H1 (cell line): ENCODE measurements at regions not wholly inside any gene's neighbourhood (a gene's known extent, or its start where the extent isn't known, plus 50 kb on each side); places are given as distances from the start of the nearest gene placed in this dataset.

ENCODE experiments used
- CTCF ChIA-PET: fragments of 300-600 bp; sonication (Branson Sonifier 250); formaldehyde crosslinking; loops from one replicate; lab custom pipeline; 2021; ENCODE audit not compliant: partially characterized antibody; lab: Charles Lee
- POLR2A ChIA-PET: fragments of 300-600 bp; sonication (Branson Sonifier 250); formaldehyde crosslinking; loops from one replicate; lab custom pipeline; 2021; ENCODE audit warnings: inconsistent platforms; ENCODE audit not compliant: partially characterized antibody; lab: Charles Lee
- DNase-seq, 2 experiments: peaks; one replicate each; pipeline versions ENCODE4 v3.0.0 to v3.0.0-alpha.2; 2010 to 2022; ENCODE audit warnings: low spot score in 2 of 2, low read depth in 1 of 2, mixed read lengths in 1 of 2
- FAIRE-seq: peaks from 2 replicates; lab custom pipeline; 2011; peaks lifted over from hg19 to GRCh38; lab: Jason Lieb, UNC
- H2AFZ ChIP-seq: 2 replicates; pipeline ENCODE4 v1.8.1; 2012; ENCODE audit warnings: low read length, inconsistent platforms
- H2AK5ac ChIP-seq: 2 replicates; pipeline ENCODE4 v1.6.1; 2013; ENCODE audit warnings: low read depth, low read length
- H2BK120ac ChIP-seq: replicated peaks from 2 replicates; pipeline ENCODE3; 2013; ENCODE audit warnings: low read depth, low read length, inconsistent platforms
- H2BK12ac ChIP-seq: 2 replicates; pipeline ENCODE4 v1.6.1; 2013; ENCODE audit warnings: low read depth, low read length
- H2BK15ac ChIP-seq: 2 replicates; pipeline ENCODE4 v1.6.1; 2013; ENCODE audit warnings: low read length
- H2BK20ac ChIP-seq: 2 replicates; pipeline ENCODE4 v1.6.1; 2013; ENCODE audit warnings: low read length
- H2BK5ac ChIP-seq: 2 replicates; pipeline ENCODE4 v1.6.1; 2013; ENCODE audit warnings: low read depth, low read length
- H3K14ac ChIP-seq: 2 replicates; pipeline ENCODE4 v1.6.1; 2013; ENCODE audit warnings: inconsistent platforms; ENCODE audit not compliant: insufficient read length
- H3K18ac ChIP-seq: 2 replicates; pipeline ENCODE4 v1.6.1; 2013; ENCODE audit warnings: low read length; ENCODE audit errors: extremely low read depth
- H3K23ac ChIP-seq: 2 replicates; pipeline ENCODE4 v1.6.1; 2013; ENCODE audit warnings: inconsistent platforms; ENCODE audit not compliant: insufficient read length
- H3K23me2 ChIP-seq: 2 replicates; pipeline ENCODE4 v1.6.1; 2013; ENCODE audit warnings: low read depth, low read length
- H3K27ac ChIP-seq: 2 replicates; pipeline ENCODE4 v1.6.1; 2011; ENCODE audit warnings: low read depth, low read length, inconsistent platforms
- H3K27me3 ChIP-seq, 4 experiments: replicated peaks in 1 of 4; 1 replicate in 1 of 4; 2 replicates in 3 of 4; pipeline versions ENCODE4 v1.6.1 to v1.8.1; 2011 to 2013; ENCODE audit warnings: low read length in 3 of 4, mild to moderate bottlenecking in 3 of 4, inconsistent platforms in 2 of 4, mixed read lengths in 2 of 4, moderate library complexity in 1 of 4; ENCODE audit not compliant: control insufficient read depth in 3 of 4, insufficient read depth in 3 of 4; ENCODE audit errors: extremely low read depth in 1 of 4
- H3K36me3 ChIP-seq, 4 experiments: 2 replicates each; pipeline versions ENCODE4 v1.6.1 to v1.8.1; 2011 to 2013; ENCODE audit warnings: mild to moderate bottlenecking in 4 of 4, low read length in 3 of 4, moderate library complexity in 2 of 4, control low read depth in 1 of 4, inconsistent platforms in 1 of 4; ENCODE audit not compliant: insufficient read depth in 4 of 4, control insufficient read depth in 2 of 4
- H3K4ac ChIP-seq: replicated peaks from 2 replicates; pipeline ENCODE3; 2013; ENCODE audit warnings: low read length, low read depth, mixed read lengths, inconsistent platforms; ENCODE audit not compliant: insufficient read length
- H3K4me1 ChIP-seq, 4 experiments: replicated peaks in 1 of 4; 1 replicate in 1 of 4; 2 replicates in 3 of 4; pipeline versions ENCODE4 v1.6.1 to v1.8.1; 2011 to 2013; ENCODE audit warnings: low read length in 3 of 4, inconsistent platforms in 2 of 4, mixed read lengths in 1 of 4; ENCODE audit not compliant: insufficient read depth in 4 of 4, control insufficient read depth in 3 of 4
- H3K4me2 ChIP-seq, 2 experiments: 2 replicates each; pipeline versions ENCODE4 v1.6.1 to v1.8.1; 2011 to 2013; ENCODE audit warnings: low read depth in 2 of 2, low read length in 2 of 2, control low read depth in 1 of 2, inconsistent platforms in 1 of 2, mild to moderate bottlenecking in 1 of 2; ENCODE audit not compliant: insufficient read depth in 1 of 2
- H3K4me3 ChIP-seq, 4 experiments: fragments of 200-600, 300-600 bp in 1 of 4; sonication (generic), shearing (Covaris generic), sonication (Bioruptor Twin) in 1 of 4; 2 replicates each; pipeline versions ENCODE4 v1.5.1 to v1.8.1; 2011 to 2016; ENCODE audit warnings: low read length in 4 of 4, low read depth in 3 of 4, control low read depth in 2 of 4, inconsistent platforms in 2 of 4, mild to moderate bottlenecking in 2 of 4, mixed read lengths in 1 of 4, moderate library complexity in 1 of 4; ENCODE audit not compliant: insufficient read depth in 2 of 4; ENCODE audit errors: extremely low read depth in 1 of 4
- H3K56ac ChIP-seq: replicated peaks from 2 replicates; pipeline ENCODE3; 2013; ENCODE audit warnings: low read depth, mild to moderate bottlenecking, mixed read lengths, low read length, inconsistent platforms; ENCODE audit not compliant: insufficient read length
- H3K79me1 ChIP-seq: 2 replicates; pipeline ENCODE4 v1.6.1; 2013; ENCODE audit warnings: low read depth, low read length, control low read depth
- H3K79me2 ChIP-seq, 2 experiments: 2 replicates each; pipeline versions ENCODE4 v1.6.1 to v1.8.1; 2012 to 2013; ENCODE audit warnings: low read length in 2 of 2, mild to moderate bottlenecking in 2 of 2, inconsistent platforms in 1 of 2; ENCODE audit not compliant: insufficient read depth in 2 of 2, control insufficient read depth in 1 of 2
- H3K9ac ChIP-seq, 4 experiments: replicated peaks in 1 of 4; 1 replicate in 1 of 4; 2 replicates in 3 of 4; pipeline versions ENCODE4 v1.6.1 to v1.8.1; 2011 to 2013; ENCODE audit warnings: low read depth in 3 of 4, low read length in 3 of 4, control low read depth in 2 of 4, mild to moderate bottlenecking in 2 of 4, moderate library complexity in 2 of 4, inconsistent platforms in 1 of 4; ENCODE audit errors: extremely low read depth in 1 of 4
- H3K9me3 ChIP-seq, 2 experiments: 2 replicates each; pipeline versions ENCODE4 v1.6.1 to v1.8.1; 2012 to 2013; ENCODE audit warnings: mild to moderate bottlenecking in 2 of 2, moderate library complexity in 2 of 2, control low read depth in 1 of 2, inconsistent platforms in 1 of 2, low read depth in 1 of 2, low read length in 1 of 2, mixed read lengths in 1 of 2; ENCODE audit not compliant: insufficient read depth in 2 of 2
- H4K20me1 ChIP-seq, 2 experiments: replicated peaks in 1 of 2; 2 replicates each; pipeline versions ENCODE3 to v1.8.1; 2011 to 2013; ENCODE audit warnings: inconsistent platforms in 2 of 2, low read length in 2 of 2, mild to moderate bottlenecking in 1 of 2; ENCODE audit not compliant: insufficient read depth in 2 of 2, control insufficient read depth in 1 of 2
- H4K5ac ChIP-seq: 2 replicates; pipeline ENCODE4 v1.6.1; 2013; ENCODE audit warnings: low read length, low read depth, mixed read lengths, inconsistent platforms; ENCODE audit not compliant: insufficient read length
- H4K8ac ChIP-seq: 2 replicates; pipeline ENCODE4 v1.8.0; 2013; ENCODE audit warnings: mild to moderate bottlenecking, moderate library complexity, low read length, inconsistent platforms; ENCODE audit not compliant: insufficient read depth; ENCODE audit errors: extremely low read depth
- H4K91ac ChIP-seq: replicated peaks from 2 replicates; pipeline ENCODE3; 2013; ENCODE audit warnings: low read length, mixed read lengths, inconsistent platforms; ENCODE audit not compliant: insufficient read length
- E2F6 ChIP-seq: IDR thresholded peaks from 2 replicates; pipeline ENCODE4 v1.6.1; 2012; ENCODE audit warnings: inconsistent platforms
- EGR1 ChIP-seq: IDR thresholded peaks from 2 replicates; pipeline ENCODE4 v1.6.1; 2011; ENCODE audit warnings: low read depth, low read length, borderline replicate concordance
- GABPA ChIP-seq: IDR thresholded peaks from 2 replicates; pipeline ENCODE4 v1.6.1; 2011; ENCODE audit warnings: mild to moderate bottlenecking, low read length, moderate library complexity, borderline replicate concordance; ENCODE audit not compliant: insufficient read depth
- KDM1A ChIP-seq: fragments of 200-600, 300-600 bp; sonication (generic); IDR thresholded peaks from 2 replicates; pipeline ENCODE4 v1.7.1; 2016; ENCODE audit warnings: mild to moderate bottlenecking, low read length, borderline replicate concordance
- NANOG ChIP-seq: IDR thresholded peaks from 2 replicates; pipeline ENCODE4 v1.6.1; 2011; ENCODE audit warnings: low read length, low read depth, mild to moderate bottlenecking, inconsistent platforms; ENCODE audit not compliant: insufficient read depth, poor library complexity, severe bottlenecking
- RNF2 ChIP-seq: fragments of 200-900, 300-1000 bp; sonication (generic); IDR thresholded peaks from 2 replicates; pipeline ENCODE4 v1.7.1; 2016; ENCODE audit warnings: borderline replicate concordance, low read depth, mild to moderate bottlenecking, antibody characterized with exemption, low read length; ENCODE audit not compliant: poor library complexity, severe bottlenecking; ENCODE audit errors: missing control alignments
- SP1 ChIP-seq: IDR thresholded peaks from 2 replicates; pipeline ENCODE4 v1.6.1; 2011; ENCODE audit warnings: low read depth, low read length
- TAF1 ChIP-seq: IDR thresholded peaks from 2 replicates; pipeline ENCODE4 v1.6.1; 2011; ENCODE audit warnings: mild to moderate bottlenecking, low read depth, low read length
- YY1 ChIP-seq: IDR thresholded peaks from 2 replicates; pipeline ENCODE4 v1.6.1; 2011; ENCODE audit warnings: low read depth, mild to moderate bottlenecking, low read length
- WGBS, 2 experiments: shearing (Covaris generic) in 1 of 2; methylation state at CpG; one replicate each; pipeline versions ENCODE4 v1.1.6 to v1.1.7; 2013 to 2015; ENCODE audit warnings: low lambda C conversion rate in 2 of 2, mixed read lengths in 2 of 2, inconsistent platforms in 1 of 2, low coverage in 1 of 2, missing lambda C conversion rate in 1 of 2; ENCODE audit not compliant: insufficient replicate concordance in 2 of 2, insufficient coverage in 1 of 2, insufficient read length in 1 of 2; ENCODE audit errors: extremely low coverage in 1 of 2, missing lambda C conversion rate in 1 of 2; 5-methylcytosine and 5-hydroxymethylcytosine counted together

GRCh38 chr5:138650196-138650595, 75.0 kb upstream of the HSPA9 start:
- H4K8ac ChIP-seq, result no peak overlapping the region
- H4K91ac ChIP-seq, result no peak overlapping the region
- no peak overlapping the region for H3K27ac ChIP-seq
- POLR2A ChIA-PET, result interaction anchor here (1.1 to 1.8 kb wide), 3 partner anchors 99 to 103 kb away, joined by 4 to 9 read pairs (median 9); partner anchors contain the start of gene CTNNA1
- H2AK5ac ChIP-seq, result no peak overlapping the region
- no peak overlapping the region for H2BK20ac ChIP-seq
- no peak overlapping the region for H3K4me3 ChIP-seq
- no peaks in the 10 kb centered on the region for H3K36me3 ChIP-seq
- H4K5ac ChIP-seq, result no peak overlapping the region
- no peak for TF ChIP-seq GABPA
- TF ChIP-seq E2F6, result no peak
- TF ChIP-seq EGR1, result no peak
- no peak for TF ChIP-seq RNF2
- no peak for TF ChIP-seq KDM1A
- TF ChIP-seq NANOG, result no peak
- no peak for TF ChIP-seq YY1
- no peak for TF ChIP-seq SP1
- TF ChIP-seq TAF1, result no peak
- H3K18ac ChIP-seq, result no peak overlapping the region
- H3K79me1 ChIP-seq, result no peaks in the 10 kb centered on the region; the same call in 1 of the 2 replicates
- no peak overlapping the region for H3K14ac ChIP-seq
- H3K9me3 ChIP-seq, result no peaks in the 10 kb centered on the region
- no peaks in the 10 kb centered on the region for H3K27me3 ChIP-seq
- 92% methylated on average over 7 of the region's 7 CpGs; no CpG with 5 or more reads in 1 of the 2 experiments for WGBS, 2 experiments
- no peaks in the 10 kb centered on the region for H3K23me2 ChIP-seq
- H3K4me2 ChIP-seq, result no peak overlapping the region
- FAIRE-seq (no peak), DNase-seq (no peak)
- H3K4ac ChIP-seq, result no peak overlapping the region
- no peaks in the 10 kb centered on the region for H4K20me1 ChIP-seq
- no peak overlapping the region for H2AFZ ChIP-seq
- H2BK15ac ChIP-seq, result no peak overlapping the region
- peaks cover 4 to 22% (median 13%) of the 10 kb centered on the region in 4 experiments for H3K4me1 ChIP-seq
- no peak overlapping the region for H2BK12ac ChIP-seq
- CTCF ChIA-PET, result interaction anchor here (0.8 to 19.6 kb wide), 9 partner anchors 11 to 281 kb away, joined by 3 to 192 read pairs (median 5); no protein-coding TSS in a partner anchor
- H3K9ac ChIP-seq, result no peak overlapping the region
- H3K79me2 ChIP-seq, result no peaks in the 10 kb centered on the region
- no peak overlapping the region for H3K56ac ChIP-seq
- H2BK5ac ChIP-seq, result no peak overlapping the region
- no peak overlapping the region for H3K23ac ChIP-seq
- H2BK120ac ChIP-seq, result no peak overlapping the region
